HG03342 (cell line): ENCODE measurements at regions not wholly inside any gene's neighbourhood (a gene's known extent, or its start where the extent isn't known, plus 50 kb on each side); places are given as distances from the start of the nearest gene placed in this dataset.
A peak's percentile ranks its signal among the peaks of the same experiment; 100 is the strongest.

Experiments
- ATAC-seq: cut with Tn5 transposase; IDR thresholded peaks from one replicate; pipeline ENCODE4 v1.9.1; 2021; ENCODE audit warnings: mild to moderate bottlenecking, moderate library complexity; ENCODE audit not compliant: unreplicated experiment

DNA sequence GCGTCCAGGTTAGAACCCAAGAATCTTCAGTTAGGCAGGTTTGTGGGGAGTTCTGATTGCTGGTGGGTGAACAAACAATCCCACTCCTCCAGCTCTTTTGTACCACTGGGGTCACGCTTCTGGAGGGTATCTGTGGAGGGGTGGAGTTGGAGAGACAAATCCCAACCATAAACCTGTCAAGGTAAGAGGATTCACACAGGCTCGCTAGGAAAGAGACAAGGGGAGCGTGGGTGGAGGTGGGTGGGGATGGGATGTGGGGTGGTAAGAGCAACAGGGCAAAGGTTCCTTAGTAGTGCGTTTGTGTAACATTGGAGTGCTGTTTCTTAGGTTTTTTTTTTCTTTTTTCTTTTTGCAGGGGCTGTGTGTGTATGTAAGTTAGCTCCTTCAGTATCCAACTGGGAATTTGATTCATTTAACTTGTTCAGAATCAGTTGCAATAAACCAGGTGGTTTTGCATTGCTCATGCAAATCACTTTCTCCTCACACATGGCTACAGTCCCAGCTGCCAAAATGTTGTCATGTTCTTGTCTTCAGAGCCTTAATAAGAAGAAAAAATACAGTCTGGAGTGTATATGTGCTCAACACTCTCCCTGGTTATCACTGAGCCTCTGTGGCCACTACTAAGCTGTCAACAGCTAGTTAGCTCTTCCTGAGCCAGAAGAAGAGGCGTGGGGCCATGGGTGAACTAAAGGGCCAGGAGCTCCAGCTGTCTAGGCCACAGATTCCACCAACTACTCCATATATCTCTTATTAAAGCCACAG lies 164.0 kb upstream of the RAD23B start:
- ATAC-seq, result no peak

DNA sequence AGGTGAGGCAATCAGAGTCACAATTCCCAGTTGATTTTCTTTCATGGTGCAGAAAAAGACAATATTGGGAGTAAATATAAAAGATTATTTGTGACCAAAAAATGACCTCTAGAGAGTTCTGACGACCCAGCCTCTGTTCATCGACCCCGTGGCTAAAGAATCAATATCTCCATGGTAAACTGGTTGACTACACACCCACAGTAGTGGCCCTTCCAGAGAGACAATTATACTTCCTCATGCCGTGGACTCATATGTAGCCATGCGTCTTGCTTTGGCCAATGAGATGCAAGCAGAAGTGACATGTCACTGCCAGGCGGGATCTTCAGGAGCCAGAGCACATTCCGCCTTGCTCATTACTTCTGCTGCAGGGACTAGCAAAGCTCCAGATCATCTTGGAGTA lies 163.3 kb upstream of the RAD23B start:
- no peak for ATAC-seq

DNA sequence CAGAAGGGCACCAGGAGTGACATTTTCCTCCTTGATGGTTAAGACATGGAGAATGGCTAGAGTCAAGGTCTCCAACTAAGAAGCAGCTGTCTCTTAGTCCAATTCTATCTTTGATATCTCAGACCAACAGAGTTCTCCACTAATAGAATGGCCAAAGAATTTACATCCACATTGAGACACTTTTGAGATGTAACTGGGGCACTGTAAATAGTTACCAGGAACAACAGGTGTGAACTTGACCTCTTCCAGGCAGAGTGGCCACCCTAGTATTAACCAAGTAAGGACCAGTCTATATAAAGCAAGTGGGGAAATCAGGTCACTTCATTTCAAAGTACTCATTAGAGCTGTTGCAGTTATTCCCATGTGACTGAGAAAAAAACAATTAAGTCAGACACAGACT lies 159.7 kb upstream of the RAD23B start:
- no peak for ATAC-seq

DNA sequence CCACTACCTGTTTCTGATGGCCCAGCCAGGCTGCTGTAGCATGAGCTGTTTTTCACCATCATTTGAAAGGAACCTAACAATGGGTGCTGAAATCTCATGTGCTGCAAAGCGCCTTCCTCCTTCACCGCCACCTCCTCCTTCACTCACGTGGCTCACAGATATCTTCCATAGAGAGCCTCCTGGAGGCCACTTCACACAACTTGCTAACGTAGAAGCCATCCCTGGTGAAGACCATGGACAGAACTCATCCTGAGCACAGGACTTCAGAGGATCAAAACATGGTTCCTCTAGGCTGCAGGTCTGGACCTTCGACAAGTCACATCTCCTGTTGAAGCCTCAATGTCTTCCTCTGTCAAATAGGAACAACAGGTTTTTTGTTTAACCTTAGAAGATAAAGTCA lies 155.5 kb upstream of the RAD23B start:
- ATAC-seq, result no peak

DNA sequence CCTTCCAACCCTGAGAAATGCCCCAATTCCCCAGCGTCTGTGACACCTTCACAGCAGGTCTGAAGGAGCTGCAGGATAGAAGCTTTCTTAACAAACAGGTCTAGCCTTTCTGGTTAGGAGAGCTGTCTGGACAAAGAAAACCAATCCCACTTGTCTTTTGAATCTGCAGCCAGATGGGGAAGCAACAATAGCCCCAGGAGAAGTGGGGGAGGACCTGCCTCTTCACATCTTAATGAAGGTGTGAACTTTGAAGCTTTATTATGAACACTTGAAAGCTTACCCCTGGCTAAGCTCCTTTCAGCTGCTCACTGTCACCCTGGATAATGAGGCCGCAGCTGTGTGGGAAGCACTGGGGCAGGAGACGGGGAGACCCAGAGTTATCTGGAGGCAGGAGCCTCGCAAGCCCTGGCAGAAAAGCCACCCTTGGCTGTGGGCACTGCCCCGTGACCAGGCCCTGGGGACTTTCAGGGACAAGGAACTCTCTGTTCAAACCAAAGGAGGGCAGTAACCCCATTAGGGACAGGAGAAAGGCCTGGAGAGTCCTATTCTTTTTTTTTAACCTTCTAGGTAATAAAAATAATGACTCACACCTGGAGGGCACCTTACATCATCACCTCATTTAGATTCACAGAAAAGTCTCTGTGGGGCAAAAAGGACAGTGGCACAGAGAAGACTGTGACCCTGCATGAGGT lies 151.8 kb upstream of the RAD23B start:
- no peak for ATAC-seq

DNA sequence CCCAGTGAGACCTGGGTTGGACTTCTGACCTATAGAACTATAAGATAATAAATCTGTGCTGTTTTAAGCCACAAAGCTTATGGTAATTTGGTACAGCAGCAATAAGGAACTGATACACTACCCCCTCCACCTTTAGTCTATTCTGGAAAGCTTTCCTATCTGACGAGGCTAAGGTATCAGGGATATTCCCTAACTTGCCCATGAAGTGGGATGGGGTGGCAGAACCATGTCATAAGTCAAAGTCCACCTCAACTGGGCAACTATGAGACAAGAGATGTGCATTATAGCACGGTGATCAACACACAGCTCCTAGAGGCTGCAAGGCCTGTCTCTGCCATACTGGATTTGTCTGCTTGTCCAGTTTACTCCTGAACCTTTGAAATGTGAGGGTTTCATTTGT lies 146.8 kb upstream of the RAD23B start:
- no peak for ATAC-seq

DNA sequence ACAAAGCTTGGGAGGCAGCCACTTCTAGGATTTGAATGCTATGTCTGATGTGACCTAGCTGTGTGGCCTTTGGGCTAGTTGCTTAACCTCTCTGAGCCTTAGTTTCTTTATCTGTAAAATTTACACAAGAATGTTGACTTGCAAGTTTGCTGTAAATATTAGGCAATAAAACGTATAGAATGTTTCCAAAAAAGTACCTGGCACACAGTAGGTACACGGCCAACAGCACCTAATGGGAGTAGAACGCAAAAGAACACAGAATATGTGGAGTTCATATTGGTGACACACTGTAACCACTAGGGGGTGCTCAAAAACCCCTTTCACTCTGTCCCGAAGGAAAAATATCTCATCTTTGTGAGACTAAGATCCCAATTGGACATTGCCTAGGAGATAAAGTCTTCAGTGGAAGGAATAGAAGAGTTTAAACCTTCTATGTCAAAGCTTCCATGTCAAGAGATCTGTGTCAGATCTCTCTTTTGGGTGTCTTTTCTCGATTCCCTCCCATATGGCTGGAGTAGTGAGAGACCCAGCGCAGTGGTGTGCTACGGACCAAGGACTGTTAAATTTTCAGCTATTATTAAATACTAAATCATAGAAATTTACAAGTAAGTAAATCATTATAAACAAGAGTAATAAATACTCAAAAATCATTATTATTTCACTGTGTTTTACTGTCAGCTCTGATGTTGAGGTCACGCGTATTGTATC lies 145.4 kb upstream of the RAD23B start:
- ATAC-seq, result peak; percentile 72

DNA sequence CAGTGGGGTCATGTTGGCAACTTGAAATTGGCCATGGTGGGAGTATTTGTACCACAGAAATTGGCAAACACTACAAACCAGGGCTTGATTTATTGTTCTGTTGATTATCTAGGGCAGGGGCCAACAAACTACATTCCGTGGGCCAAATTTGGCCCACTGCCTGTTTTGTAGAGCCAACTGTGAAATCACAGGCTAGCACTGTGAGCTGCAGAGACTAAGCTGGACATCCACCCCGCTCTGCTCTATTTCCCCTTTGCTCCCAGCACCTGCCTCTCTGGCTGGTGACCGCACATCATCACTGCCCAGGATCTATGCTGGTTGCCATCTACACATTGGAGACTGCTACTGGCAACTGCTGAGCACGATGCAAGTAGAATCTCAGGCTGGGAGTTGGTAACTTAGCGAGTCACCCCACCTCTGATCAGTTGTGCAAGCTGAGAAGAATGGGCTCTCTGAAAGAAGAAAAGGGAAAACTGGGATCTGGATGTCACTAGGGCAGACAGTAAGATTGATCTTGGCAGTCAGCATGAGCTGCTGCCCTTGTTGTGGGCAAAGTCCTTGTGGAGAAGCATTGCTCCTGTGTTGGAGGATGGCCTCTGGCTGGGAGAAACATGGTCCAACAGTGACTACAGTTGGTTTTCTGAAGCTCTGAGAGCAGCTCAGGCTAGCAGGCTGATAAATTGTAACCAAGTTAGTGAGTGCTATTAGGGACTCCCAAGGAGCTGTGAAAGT lies 144.7 kb upstream of the RAD23B start:
- no peak for ATAC-seq

DNA sequence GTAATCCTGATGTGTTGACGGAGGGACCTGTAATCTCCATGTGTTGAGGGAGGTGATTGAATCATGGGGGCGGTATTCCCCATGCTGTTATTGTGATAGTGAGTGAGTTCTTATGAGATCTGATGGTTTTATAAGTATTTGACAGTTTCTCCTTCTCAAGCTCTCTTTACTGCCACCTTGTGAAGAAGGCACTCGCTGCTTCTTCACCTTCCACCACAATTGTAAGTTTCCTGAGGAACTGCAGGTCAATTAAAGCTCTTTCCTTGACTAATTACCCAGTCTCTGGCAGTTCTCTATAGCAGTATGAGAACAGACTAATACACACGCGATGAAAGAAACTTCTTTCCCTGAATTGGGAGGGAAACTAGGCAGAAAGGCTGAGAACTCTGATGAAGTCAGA lies 141.1 kb upstream of the RAD23B start:
- no peak for ATAC-seq

DNA sequence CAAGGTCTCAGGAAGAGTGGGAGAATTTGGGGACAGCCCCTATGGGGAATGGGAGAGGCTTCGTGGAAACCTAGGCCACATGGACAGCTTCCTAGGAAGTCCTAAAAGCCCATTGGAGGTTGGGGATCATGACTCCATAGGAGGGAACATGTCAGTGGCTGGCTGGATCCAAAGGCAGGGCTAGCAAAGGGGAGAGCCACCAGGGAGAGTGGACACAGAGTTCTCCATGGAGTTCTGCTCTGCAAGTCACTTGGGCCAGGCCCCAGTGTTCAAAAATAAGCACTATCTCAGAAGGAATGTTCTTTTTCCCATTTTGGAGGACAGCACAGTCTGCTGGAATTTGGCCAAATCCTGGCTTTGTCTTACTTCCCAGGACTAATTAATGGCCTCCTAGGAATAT lies 140.6 kb upstream of the RAD23B start:
- ATAC-seq, result no peak

DNA sequence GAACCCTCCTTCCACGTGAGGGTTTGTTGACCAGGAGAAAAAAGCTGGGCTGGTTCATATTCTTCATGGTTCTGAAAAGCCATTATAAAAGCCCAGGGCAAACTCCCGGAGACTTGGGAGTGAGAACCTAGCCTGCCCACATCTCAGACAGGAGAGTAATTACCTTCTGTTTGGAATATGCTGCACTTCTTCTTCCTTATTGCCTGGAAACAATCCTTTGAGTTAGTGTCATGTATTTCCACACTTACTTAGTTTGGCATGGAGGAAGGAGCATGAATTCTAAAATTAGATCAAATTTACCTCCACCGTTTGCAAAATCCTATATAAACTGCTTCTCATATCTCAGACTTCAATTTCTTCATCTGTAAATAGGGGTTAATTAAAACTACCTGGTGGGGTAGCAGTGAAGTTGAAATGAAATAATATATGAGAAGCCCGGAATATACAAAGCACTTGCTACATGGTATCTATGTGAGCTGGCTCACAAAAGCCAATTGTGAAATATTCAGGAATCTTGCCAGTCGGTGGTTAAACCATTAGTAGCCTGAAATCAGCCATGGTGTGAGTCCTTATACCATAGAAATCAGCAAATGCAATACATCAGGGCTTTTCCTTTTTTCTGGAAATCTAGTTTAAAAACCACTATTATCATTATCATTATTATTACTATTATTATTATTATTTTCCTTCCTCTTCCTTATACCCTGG lies 140.0 kb upstream of the RAD23B start:
- ATAC-seq, result no peak

DNA sequence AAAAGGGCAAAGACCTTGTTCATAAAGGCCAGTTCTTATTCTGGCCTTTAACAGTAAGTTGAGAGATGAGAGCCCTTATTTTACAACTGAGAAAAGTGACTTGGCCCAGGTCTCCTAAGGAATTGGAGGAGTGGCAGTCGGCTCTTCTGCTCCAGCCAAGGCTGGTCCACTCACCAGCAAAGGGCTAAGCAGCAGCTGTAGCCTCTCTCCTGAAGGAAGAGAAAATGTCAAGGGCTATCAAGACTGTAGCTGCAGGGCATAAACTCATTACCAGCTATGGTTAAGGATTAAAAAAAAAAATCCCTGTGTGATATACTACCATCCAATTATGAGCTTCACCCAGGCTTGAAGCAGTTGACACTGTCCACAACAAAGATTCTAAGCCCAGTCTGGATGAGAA lies 138.6 kb upstream of the RAD23B start:
- no peak for ATAC-seq

DNA sequence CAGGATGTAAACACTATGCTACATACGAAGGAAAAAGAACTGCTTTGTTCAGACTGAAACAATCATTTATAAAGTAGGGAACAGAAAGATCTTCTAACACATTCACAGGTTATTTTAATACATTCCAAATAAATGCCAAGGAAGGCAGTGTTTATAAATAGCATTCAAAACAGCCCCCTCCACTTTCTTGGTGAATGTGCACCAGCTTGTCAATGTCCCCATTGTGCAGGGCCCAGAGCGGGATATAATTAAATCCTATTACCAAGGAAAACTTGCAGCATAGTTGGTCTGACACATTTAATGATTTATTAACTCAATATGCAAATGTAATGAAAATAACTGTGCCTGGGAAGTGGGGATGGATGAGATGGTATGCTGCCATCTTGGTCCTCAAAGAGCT lies 135.9 kb upstream of the RAD23B start:
- no peak for ATAC-seq

DNA sequence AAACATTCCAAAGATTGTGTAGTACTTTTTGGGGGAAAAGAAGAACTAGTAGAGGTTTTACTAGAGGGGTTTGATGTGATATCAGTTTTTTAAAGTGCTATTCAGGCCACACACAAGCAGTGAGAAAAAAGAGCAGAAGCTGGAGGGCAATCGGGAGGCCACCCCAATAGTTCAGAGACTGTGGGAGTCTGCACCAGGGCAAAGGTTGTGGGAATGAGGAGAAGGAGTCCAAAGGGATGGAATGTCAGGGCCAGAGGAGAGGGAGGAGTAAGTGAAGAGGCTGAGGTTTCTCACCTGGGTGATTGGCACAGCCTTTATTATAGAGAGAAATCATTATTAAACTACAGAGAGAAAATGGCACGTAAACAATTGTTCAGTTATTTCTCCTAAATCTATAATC lies 134.9 kb upstream of the RAD23B start:
- ATAC-seq, result no peak

DNA sequence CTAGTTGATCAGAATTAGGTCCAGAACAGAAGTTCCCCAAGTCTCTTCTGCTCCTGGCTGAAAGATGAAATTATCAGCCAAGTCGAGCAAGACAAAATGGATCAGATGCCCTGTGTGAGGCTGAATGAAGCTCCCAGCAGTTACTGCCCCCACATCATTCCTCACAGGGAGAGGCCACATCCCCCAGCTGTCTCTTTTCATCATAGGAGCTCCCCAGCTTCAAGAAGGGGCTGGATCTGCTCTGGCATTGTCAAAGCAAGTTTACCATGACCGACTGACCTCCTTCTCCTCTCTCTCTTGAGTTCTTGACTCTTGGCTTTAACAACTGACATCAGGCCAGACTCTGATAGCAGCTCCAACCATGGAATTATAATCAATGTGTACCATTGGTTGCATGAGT lies 133.3 kb upstream of the RAD23B start:
- ATAC-seq, result no peak

DNA sequence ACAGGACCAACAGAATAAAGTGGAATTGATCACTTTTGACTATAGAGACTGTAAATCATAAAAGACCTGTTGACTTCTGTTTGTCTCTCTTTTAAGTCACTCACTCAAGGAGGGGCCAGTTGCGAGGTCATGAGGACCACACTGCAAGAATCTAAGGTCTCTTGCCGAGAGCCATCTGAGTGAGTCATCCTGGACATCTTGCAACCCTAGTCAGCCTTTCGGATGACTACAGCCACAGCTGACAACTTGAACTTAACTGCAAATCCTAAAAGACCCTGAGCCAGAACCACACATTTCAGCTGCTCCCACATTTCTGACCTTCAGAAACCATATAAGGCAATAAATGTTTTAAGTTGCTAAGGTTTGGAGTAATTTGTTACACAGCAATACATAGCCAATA lies 129.7 kb upstream of the RAD23B start:
- no peak for ATAC-seq

DNA sequence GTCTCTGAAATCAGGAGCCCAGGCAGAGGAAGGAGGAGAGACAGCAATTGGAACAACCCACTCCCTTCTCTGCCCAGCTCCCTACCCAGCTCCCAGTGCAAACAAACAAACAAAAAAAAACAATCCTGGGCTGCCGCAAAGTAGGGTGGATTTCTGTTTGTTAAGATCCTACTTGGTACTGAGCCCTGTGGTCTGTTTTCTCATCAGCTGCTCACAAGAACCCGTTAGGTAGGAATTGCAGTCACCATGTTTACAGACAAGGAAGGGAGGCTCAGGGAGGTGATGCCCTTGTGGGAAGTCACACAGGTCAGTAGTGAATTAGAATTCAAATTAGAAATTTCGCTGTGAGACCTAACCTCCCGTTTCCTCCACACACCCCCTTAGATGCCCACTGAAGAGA lies 128.8 kb upstream of the RAD23B start:
- ATAC-seq, result no peak

DNA sequence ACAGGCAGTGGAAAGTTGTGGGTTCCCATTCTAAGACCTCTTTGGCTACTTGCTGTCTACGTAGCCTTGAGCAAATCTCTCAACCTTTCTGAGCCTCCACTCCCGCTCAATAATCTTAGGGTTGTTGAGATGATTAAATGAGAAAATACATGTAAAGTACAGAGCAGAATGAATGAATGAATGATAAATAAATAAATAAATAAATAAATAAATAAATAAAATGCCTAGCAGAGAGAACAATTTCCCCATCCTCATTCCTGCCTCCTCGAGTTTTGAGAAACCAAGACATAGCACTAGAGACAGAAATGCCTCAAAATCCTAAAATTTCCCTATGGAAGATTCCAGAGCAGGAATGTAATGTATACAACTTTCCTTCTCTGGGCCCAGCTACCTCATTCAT lies 128.3 kb upstream of the RAD23B start:
- no peak for ATAC-seq

DNA sequence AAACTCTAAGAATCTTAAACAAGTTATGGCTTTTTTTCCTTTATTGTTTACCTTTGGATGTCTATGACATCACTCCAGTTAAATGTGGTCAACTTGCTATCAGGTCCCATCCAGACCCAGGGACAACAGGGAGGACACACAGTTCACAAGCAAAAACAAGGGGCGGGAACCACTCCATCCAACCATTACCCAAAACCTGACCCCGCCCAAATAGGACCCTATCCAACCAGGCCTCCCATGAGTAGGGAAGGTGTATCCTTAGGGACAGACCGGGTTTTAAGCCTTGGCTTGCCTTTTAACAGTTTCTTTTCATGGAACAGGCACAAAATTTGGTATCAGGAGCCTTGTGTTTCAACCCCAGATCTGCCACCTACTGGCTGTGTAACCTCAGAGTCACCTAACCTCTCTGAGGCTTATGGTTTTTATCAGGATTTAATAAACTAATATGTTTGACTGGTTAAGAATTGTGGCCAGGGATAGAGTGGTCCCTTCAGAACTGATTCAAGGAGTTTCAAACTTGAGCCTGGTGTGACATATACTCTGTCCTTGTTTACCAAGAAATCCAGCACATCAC lies 127.7 kb upstream of the RAD23B start:
- no peak for ATAC-seq

DNA sequence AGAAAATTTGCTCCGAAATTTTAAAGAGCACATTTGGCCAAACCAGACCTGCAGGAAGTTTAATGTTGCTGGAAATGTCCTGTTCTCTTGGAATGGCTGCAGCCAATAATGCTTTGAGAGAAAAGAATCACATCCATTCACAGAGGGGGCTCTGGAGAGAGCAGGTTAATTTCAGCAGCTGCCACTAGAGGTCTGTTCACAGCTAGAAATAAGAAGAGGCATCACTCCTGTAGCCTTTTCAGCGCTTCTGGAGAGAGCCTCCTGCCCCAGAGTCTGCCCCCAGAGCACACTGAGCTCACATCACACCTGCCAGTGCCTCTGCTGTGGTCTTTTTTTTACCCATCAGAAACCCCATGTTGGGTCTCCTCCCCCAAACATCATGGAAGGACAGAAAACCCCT lies 124.8 kb upstream of the RAD23B start:
- peak; percentile 74 for ATAC-seq

DNA sequence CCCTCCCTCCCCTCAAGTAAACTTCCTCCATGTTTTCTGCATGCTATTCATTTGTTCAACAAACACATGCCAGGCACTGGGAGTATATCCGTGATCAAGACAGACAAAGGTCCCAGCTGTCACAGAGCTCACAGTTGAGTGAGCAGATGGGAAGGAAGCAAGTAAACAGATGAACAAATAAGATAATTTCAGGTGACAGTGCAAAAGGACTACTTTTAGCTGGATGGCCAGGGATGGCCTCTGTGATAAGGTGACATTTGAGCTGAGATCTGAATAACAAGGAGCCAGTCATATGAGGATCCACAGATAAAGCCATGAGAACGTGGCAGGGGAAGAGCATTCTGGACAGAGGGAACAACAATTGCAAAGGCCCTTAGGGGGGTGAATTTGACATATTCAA lies 121.7 kb upstream of the RAD23B start:
- no peak for ATAC-seq
